ENCODE measurements at regions not wholly inside any gene's neighbourhood (a gene's known extent, or its start where the extent isn't known, plus 50 kb on each side); places are given as distances from the start of the nearest gene placed in this dataset.

DNA sequence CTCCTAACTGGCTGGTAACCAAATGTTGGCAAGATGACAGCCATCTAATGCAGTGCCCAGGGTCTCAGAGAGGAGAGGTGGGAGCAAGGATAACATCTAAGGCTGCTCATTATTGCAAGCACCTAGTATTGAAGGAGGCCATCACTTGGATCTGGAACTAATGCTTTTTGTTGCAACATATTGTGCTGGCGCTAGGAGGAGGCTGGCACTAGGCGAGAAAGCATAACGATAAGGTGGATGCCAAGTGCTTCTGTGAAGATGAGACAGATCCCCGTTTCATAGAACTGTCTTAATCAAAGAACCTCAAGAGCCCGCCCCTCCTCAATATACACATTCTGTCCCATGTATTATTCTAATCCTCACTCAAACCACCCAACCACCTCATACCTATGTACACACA lies 774.0 kb downstream of the VRK1 start:
- Histone ChIP-seq H3K27ac (no peak overlapping the region), H3K36me3 (ENCODE audit: insufficient read depth in 1 of 2, low read depth in 1 of 2) (no peaks in the 10 kb centered on the region), H3K4me1 (no peaks in the 10 kb centered on the region), H3K27me3 (ENCODE audit: insufficient read depth in 3 of 3, low read length in 2 of 3) (peaks cover 0 to 1% (median 0%) of the 10 kb centered on the region in 3 donors), H3K9me3 (no peaks in the 10 kb centered on the region), H3K4me3 (no peak overlapping the region)
- ATAC-seq, result no peak
- TF ChIP-seq, protein P1, sequence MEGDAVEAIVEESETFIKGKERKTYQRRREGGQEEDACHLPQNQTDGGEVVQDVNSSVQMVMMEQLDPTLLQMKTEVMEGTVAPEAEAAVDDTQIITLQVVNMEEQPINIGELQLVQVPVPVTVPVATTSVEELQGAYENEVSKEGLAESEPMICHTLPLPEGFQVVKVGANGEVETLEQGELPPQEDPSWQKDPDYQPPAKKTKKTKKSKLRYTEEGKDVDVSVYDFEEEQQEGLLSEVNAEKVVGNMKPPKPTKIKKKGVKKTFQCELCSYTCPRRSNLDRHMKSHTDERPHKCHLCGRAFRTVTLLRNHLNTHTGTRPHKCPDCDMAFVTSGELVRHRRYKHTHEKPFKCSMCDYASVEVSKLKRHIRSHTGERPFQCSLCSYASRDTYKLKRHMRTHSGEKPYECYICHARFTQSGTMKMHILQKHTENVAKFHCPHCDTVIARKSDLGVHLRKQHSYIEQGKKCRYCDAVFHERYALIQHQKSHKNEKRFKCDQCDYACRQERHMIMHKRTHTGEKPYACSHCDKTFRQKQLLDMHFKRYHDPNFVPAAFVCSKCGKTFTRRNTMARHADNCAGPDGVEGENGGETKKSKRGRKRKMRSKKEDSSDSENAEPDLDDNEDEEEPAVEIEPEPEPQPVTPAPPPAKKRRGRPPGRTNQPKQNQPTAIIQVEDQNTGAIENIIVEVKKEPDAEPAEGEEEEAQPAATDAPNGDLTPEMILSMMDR (IDR thresholded peaks at IDR 0.05), result no peak
- intact Hi-C loops (cut with DNase I), result no loop called here
- DNase-seq, result no peak
- WGBS, 3 donors, result 83 to 87% (median 84%) methylated on average over 5 of the region's 5 CpGs

DNA sequence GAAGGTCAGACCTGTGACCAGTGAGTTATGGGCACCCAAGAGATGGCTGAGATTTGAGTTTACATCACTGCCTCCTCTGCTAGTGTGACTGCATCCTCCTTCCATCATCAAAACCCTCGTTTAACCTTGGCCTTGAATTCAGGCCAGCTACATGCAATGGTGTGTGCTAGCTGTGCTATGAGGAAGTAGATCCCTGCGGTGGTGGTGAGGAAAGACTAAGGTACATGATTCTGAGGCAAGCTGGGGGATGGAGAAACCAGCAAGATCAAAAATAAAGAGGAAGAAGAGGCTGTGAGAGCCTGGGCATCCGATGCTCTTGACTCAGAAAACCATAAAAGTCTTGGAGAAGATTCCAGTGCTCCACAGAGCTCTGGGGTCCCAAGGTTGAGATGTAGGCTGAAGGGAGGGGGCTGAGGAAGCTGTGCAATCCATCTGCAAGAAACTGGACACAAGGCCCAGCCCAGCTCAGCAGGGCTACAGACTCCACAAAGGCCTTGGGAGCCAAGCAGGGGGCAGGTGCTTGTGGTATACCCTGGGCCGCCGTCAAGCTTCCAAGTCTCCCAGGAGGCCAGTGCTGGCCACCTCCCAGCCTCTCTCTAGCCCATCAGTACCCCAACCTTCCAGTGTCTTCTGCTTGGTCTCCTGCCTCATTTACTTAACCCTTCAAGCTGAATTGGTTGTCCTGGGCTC lies 774.8 kb downstream of the VRK1 start:
- TF ChIP-seq, protein P1 (IDR thresholded peaks at IDR 0.05), result no peak
- Histone ChIP-seq H3K36me3 (ENCODE audit: insufficient read depth in 1 of 2, low read depth in 1 of 2) (no peaks in the 10 kb centered on the region), H3K9me3 (no peaks in the 10 kb centered on the region), H3K27ac (no peak overlapping the region), H3K4me3 (no peak overlapping the region), H3K27me3 (ENCODE audit: insufficient read depth in 3 of 3, low read length in 2 of 3) (peaks cover 0 to 1% (median 0%) of the 10 kb centered on the region in 3 donors), H3K4me1 (no peaks in the 10 kb centered on the region)
- ATAC-seq (no peak), DNase-seq (no peak)
- 59 to 73% (median 61%) methylated on average over 5 of the region's 5 CpGs for WGBS, 3 donors
- intact Hi-C loops (cut with DNase I), result no loop called here

DNA sequence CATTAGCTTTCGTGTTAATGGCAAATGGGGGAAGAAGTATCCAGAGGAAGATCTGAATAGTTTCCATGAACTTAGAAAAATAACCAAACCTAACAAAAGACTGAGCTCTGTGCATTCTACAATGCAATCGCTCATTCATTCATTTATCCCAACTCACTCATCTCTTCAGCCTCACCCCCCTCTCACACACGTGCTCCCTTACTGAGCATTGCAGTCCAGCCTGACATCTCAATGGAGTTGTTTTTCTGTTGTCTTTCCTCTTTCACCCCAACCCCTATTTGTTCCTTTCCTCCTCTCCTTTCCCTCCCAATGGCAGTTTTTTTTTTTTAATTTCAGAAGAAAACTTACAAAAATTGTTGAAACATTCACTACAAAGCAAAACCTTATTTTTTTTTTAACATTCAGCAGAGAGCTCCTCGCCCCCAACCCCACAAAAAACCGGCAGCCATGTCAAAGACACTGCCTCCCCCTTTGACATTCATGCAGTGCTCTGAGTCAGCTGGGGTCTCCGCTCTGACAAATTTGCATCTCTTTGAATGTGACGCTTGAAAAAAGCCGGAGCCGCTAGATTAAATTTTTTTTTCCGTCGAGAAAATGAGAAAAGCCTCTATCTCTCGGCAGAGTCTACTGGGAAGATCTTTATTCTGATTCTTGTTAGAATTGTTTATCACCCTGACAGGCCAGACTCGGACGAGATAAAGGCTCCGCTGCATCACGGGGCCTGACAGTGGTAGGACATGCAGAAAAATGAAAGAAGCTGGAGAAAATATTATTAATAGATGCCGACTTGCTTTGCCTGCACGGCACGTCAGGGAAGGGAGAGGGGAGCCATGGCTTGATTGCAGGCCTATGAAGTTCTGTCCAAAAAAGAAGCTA lies 775.6 kb downstream of the VRK1 start:
- TF ChIP-seq, protein P1 (IDR thresholded peaks at IDR 0.05), result no peak
- no peaks in the 10 kb centered on the region for H3K4me1 ChIP-seq
- H3K27me3 ChIP-seq (ENCODE audit: insufficient read depth in 3 of 3, low read length in 2 of 3), result peaks cover 0 to 2% (median 0%) of the 10 kb centered on the region in 3 donors
- no peaks in the 10 kb centered on the region for H3K9me3 ChIP-seq
- no peaks in the 10 kb centered on the region for H3K36me3 ChIP-seq (ENCODE audit: insufficient read depth in 1 of 2, low read depth in 1 of 2)
- no peak for ATAC-seq
- H3K4me3 ChIP-seq, result no peak overlapping the region
- WGBS, 3 donors, result 56 to 59% (median 58%) methylated on average over 19 of the region's 19 CpGs
- intact Hi-C loops (cut with DNase I), result no loop called here
- DNase-seq, result no peak
- H3K27ac ChIP-seq, result no peak overlapping the region

DNA sequence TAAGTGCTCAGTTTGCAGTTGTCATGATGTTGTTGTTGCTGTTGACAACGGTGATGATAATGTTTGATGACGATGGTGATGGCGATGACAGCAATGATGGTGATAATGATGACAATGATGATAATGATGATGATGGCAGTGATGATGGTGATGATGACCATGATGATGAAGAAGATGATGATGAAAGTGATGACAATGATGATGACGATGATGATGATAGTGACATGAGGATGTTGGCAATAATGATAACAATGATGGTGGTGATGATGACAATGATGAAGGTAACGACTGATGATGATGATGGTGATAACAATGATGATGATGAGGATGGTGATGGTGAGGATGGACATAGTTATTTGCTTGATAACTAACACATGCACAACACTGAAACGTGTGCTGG lies 778.5 kb downstream of the VRK1 start:
- WGBS, 3 donors, result 84 to 86% (median 85%) methylated on average over 6 of the region's 6 CpGs

More for the DNA sequence above, 778.5 kb downstream of the VRK1 start:
- H3K27me3 ChIP-seq (ENCODE audit: insufficient read depth in 3 of 3, low read length in 2 of 3), result peaks cover 0 to 2% (median 0%) of the 10 kb centered on the region in 3 donors
- no peak overlapping the region for H3K4me3 ChIP-seq
- ATAC-seq (no peak), DNase-seq (no peak)
- no peaks in the 10 kb centered on the region for H3K9me3 ChIP-seq
- intact Hi-C loops (cut with DNase I), result no loop called here
- no peak overlapping the region for H3K27ac ChIP-seq
- no peaks in the 10 kb centered on the region for H3K36me3 ChIP-seq (ENCODE audit: insufficient read depth in 1 of 2, low read depth in 1 of 2)
- TF ChIP-seq, protein P1 (IDR thresholded peaks at IDR 0.05), result no peak
- H3K4me1 ChIP-seq, result no peaks in the 10 kb centered on the region

Measured in psoas muscle (tissue), 7 donors.